Lung microvascular endothelial cell (primary cell): ENCODE measurements at regions not wholly inside any gene's neighbourhood (a gene's known extent, or its start where the extent isn't known, plus 50 kb on each side); places are given as distances from the start of the nearest gene placed in this dataset.
A peak's percentile ranks its signal among the peaks of the same experiment; 100 is the strongest.
"Not testable (repeated sequence)": the region's sequence is repeated elsewhere in the genome, so short reads cannot be mapped to it uniquely, and the experiment has no call there.

Source experiments
- DNase-seq, 2 donors: peaks; one replicate each; pipeline versions ENCODE4 v3.0.0 to v3.0.0-alpha.2; 2010; ENCODE audit warnings: low read depth in 2 of 2

DNA sequence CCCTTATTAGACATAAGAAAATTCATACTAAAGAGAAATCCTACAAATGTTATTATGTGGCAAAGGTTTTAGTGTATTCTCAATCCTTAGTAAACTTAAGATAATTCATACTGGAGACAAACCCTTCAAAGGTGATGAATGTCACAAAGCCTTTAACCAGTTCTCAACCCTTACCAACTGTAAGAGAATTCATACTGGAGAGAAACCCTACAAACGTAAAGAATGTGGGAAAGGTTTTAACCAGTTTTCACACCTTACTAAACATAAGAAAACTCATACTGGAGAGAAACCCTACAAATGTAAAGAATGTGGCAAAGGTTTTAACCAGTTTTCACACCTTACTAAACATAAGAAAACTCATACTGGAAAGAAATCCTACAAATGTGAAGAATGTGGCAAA, 93.2 kb downstream of the ZNF680 start:
- DNase-seq = no peak

DNA sequence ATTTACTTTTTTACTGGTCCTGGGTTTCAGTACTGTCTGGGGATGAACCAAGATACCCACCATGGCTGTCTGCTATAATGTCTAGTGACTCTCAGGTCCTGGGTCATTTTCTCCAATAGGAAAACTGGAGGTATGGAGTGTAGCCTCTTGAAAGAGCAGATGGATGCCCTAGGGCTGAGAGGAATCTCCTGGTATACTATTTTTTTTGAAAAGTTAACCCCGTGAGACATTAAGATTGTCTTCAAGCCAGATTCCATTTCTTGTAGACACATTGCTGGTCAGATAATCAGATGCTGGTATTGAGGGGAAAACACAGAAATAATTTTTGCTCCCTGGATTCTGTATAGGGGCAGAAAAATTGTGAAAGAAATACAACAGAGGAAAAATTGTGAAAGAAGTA, 97.3 kb downstream of the ZNF680 start:
- no peak for DNase-seq

DNA sequence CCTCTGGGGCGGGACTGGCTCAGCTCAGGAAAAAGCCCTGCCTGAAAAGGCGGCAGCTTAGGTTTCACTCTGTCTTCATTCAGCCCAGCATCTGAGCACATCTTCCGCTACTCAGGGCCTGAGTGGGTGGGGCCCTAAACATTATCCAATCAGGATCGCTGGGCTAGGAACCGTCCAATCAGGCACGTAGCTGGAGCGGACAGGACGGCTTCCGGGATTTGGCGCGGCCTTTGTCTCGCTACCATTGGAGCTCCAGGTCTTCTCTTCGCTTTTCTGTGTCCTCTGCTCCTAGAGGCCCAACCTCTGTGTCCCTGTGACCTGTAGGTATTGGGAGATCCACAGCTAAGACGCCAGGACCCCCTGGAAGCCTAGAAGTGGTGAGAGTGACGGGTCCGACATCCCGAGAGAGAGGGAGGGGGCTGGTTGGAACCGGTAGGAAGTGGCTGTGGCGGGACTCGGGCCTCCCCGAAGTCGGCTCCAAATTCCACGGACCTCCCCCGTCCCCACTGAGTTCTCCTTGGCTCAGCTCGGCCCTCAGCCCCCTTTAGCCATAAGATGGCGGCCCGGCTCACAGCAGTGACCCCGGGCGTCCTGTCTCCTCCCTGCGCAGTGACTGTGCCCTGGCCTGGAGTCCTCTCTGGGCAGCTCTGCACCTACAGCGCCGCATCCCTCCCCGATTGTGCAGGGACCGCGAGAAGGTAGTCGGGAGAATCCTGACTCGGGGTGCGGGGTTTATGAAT, 99.1 kb downstream of the ZNF680 start:
- peak in 1 of 2 donors; percentile 12 for DNase-seq

DNA sequence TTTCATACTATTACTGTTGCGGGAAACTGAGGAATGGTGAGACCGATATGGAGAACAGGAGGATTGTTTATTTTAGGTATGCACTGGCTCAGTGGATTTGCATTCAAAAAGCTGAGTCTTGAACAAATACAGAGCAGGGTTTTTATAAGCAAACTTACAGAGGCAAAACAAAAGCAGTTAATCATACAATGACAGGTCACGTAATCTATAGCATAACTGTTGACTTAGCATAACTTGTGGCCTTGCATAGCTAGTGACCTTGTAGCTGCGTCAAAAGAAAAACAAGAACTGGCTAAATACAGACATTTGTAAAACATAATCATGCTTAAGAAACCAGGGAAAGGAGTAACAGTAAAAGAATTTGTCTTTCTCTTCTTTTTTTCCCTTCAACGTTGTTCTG, 103.0 kb downstream of the ZNF680 start:
- not testable (repeated sequence) for DNase-seq

DNA sequence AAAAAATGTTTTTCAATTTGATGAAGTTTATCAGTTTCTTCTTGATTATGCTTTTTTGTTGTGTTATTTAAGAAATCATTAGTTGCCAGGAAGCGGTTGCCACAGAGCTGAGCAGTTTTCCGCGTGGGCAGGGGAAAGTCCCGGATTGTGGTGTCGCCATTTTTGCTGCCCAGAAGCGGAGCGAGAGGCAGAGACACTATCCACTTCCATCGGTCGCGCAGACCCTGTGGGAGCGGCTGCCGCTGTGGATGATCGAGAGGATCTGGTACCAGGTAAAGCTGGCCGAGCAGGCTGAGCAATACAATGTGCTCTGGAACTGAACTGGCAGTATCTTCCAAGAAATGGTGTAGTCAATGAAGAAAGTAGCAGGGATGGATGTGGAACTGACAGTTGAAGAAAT, 119.8 kb downstream of the ZNF736 start:
- DNase-seq = no peak

DNA sequence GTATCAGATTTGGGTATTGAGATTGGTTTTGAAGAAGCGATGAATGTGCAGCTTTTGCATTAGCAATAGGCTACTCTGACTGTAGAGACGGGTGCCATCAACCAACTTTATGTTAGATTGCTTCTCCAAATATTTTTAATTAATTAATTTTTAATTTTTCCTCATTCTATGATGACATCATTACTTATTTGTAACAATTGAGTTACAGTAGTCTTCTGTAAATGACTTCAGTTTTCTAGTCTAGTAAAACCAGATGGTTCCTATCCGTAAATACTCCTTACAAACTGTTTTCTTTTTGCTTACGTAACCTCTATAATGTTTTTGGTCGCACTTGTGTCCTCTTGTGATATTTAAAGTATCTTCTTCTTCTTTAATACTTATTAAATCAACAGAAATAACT, 118.1 kb downstream of the ZNF736 start:
- no peak for DNase-seq

DNA sequence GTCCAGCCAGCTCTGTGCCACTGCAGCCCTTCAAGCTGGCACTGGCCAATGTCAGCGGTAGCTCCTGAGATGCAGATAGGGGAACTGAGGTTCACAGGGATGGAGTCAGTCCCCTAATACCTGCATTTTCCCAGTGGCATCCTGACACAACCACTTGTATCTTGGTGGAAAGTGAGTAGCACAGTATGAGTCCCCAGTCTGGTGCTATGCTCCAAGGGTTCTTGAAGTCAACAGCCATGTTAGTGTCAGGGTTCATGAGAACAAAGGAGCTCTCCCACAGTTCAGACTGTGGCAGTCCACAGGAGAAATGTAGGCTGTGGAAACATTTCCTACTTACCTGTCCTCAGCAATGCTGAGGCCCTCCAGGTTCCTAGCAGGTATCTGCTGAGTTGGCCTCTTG, 115.5 kb downstream of the ZNF736 start:
- DNase-seq = no peak

DNA sequence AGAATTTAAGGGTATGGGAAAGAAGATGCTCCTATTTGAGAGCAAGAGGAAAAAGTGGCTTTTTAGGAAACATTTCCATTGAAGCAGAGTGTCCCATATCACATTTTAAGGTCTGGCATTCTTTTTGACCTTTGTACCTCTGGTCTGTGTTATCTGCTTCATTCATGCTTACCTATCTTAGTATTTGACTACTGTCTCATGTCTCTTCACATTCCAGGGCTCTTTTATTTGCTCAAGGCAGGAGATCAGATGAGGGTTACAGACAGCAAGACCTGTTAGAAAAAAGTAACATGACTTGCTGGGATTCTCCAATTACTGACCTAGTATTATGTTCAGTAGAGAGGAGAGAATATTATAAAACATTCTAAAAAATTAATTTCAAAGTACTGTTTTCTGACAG, 111.7 kb downstream of the ZNF736 start:
- DNase-seq = not testable (repeated sequence)

DNA sequence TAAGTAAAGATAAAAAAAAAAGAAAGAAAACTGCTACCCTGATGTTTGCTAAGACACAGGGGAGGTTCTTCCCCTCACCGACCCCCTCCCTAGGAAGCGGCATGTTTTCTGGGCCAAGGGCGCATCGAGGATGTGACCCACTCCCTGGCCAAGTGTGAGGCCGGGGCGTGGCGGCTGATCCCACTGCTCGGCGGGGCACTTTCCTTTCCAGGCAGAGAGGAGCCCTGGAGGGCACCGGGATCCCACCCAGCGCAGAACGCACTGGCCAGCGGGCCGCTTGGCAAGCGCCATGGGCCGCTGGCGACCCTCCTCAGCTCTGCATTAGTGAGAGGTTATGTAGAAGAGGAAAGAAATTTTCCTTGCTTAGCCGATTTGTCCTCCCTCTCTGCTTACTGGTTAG, 93.4 kb downstream of the ZNF736 start:
- no peak for DNase-seq
